ENCODE measurements at regions not wholly inside any gene's neighbourhood (a gene's known extent, or its start where the extent isn't known, plus 50 kb on each side); places are given as distances from the start of the nearest gene placed in this dataset.
A peak's percentile ranks its signal among the peaks of the same experiment; 100 is the strongest.

- Histone ChIP-seq H3K9me1 (ENCODE audit: control insufficient read depth, extremely low read depth, insufficient read depth, low read length) (no peaks in the 10 kb centered on the region), H3K27me3 (ENCODE audit: control insufficient read depth, extremely low read depth, insufficient read depth, low read length) (no peaks in the 10 kb centered on the region), H3K79me2 (ENCODE audit: control insufficient read depth, insufficient read depth, low read length) (no peaks in the 10 kb centered on the region), H3K4me3 (ENCODE audit: control insufficient read depth in 2 of 3, extremely low read depth in 1 of 3, insufficient read depth in 2 of 3, low read depth in 1 of 3, low read length in 3 of 3) (no peak overlapping the region), H3K36me3 (ENCODE audit: control insufficient read depth in 2 of 2, extremely low read depth in 1 of 2, insufficient read depth in 2 of 2, low read length in 2 of 2) (no peaks in the 10 kb centered on the region), H3K27ac (ENCODE audit: control insufficient read depth, insufficient read depth, low read length) (no peak overlapping the region), H2AFZ (ENCODE audit: control insufficient read depth, low read length) (no peak overlapping the region), H3K4me1 (ENCODE audit: control insufficient read depth, extremely low read depth, insufficient read depth, low read length) (peaks cover 62% of the 10 kb centered on the region), H4K20me1 (ENCODE audit: control insufficient read depth, extremely low read depth, insufficient read depth, low read length) (no peaks in the 10 kb centered on the region), H3K4me2 (ENCODE audit: control insufficient read depth, extremely low read depth, insufficient read depth, low read depth, low read length) (no peak overlapping the region), H3K9me3 (ENCODE audit: control insufficient read depth, low read depth, low read length) (no peaks in the 10 kb centered on the region), H3K9ac (ENCODE audit: control insufficient read depth, extremely low read depth, insufficient read depth, low read length) (no peak overlapping the region)
- FAIRE-seq = peak; percentile 83
- no peak for DNase-seq (ENCODE audit: low read depth, low spot score)
- dilution Hi-C loops (cut with MboI; ENCODE audit: extremely low pct_ligation_motif_present, low sequenced_read_pairs) = no loop called here
- no peak for TF ChIP-seq EZH2 (IDR thresholded peaks at IDR 0.05; ENCODE audit: low read length)
- TF ChIP-seq, protein P1, sequence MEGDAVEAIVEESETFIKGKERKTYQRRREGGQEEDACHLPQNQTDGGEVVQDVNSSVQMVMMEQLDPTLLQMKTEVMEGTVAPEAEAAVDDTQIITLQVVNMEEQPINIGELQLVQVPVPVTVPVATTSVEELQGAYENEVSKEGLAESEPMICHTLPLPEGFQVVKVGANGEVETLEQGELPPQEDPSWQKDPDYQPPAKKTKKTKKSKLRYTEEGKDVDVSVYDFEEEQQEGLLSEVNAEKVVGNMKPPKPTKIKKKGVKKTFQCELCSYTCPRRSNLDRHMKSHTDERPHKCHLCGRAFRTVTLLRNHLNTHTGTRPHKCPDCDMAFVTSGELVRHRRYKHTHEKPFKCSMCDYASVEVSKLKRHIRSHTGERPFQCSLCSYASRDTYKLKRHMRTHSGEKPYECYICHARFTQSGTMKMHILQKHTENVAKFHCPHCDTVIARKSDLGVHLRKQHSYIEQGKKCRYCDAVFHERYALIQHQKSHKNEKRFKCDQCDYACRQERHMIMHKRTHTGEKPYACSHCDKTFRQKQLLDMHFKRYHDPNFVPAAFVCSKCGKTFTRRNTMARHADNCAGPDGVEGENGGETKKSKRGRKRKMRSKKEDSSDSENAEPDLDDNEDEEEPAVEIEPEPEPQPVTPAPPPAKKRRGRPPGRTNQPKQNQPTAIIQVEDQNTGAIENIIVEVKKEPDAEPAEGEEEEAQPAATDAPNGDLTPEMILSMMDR (optimal IDR thresholded peaks at IDR 0.05 in 1 of 3, IDR thresholded peaks at IDR 0.05 in 1 of 3, conservative IDR thresholded peaks at IDR 0.05 in 1 of 3; ENCODE audit: extremely low read depth in 1 of 3, insufficient read depth in 2 of 3, low read length in 3 of 3) = peak in 1 of 3 experiments; percentile 50
Measured at GRCh38 chr9:115202960-115203751, 85.2 kb upstream of the TNC start.

- DNase-seq (ENCODE audit: low read depth, low spot score) (no peak), FAIRE-seq (peak; percentile 88)
- no peaks in the 10 kb centered on the region for H3K27me3 ChIP-seq (ENCODE audit: control insufficient read depth, extremely low read depth, insufficient read depth, low read length)
- no peak overlapping the region for H3K9ac ChIP-seq (ENCODE audit: control insufficient read depth, extremely low read depth, insufficient read depth, low read length)
- peak overlapping the region; percentile 54 for H3K4me2 ChIP-seq (ENCODE audit: control insufficient read depth, extremely low read depth, insufficient read depth, low read depth, low read length)
- no peaks in the 10 kb centered on the region for H3K9me3 ChIP-seq (ENCODE audit: control insufficient read depth, low read depth, low read length)
- no peaks in the 10 kb centered on the region for H3K36me3 ChIP-seq (ENCODE audit: control insufficient read depth in 2 of 2, extremely low read depth in 1 of 2, insufficient read depth in 2 of 2, low read length in 2 of 2)
- H3K4me3 ChIP-seq (ENCODE audit: control insufficient read depth in 2 of 3, extremely low read depth in 1 of 3, insufficient read depth in 2 of 3, low read depth in 1 of 3, low read length in 3 of 3) = no peak overlapping the region
- TF ChIP-seq, protein P1 (optimal IDR thresholded peaks at IDR 0.05 in 1 of 3, IDR thresholded peaks at IDR 0.05 in 1 of 3, conservative IDR thresholded peaks at IDR 0.05 in 1 of 3; ENCODE audit: extremely low read depth in 1 of 3, insufficient read depth in 2 of 3, low read length in 3 of 3) = no peak
- TF ChIP-seq EZH2 (IDR thresholded peaks at IDR 0.05; ENCODE audit: low read length) = no peak
- no peaks in the 10 kb centered on the region for H3K9me1 ChIP-seq (ENCODE audit: control insufficient read depth, extremely low read depth, insufficient read depth, low read length)
- H3K4me1 ChIP-seq (ENCODE audit: control insufficient read depth, extremely low read depth, insufficient read depth, low read length) = peaks cover 78% of the 10 kb centered on the region
- no peaks in the 10 kb centered on the region for H4K20me1 ChIP-seq (ENCODE audit: control insufficient read depth, extremely low read depth, insufficient read depth, low read length)
- H3K79me2 ChIP-seq (ENCODE audit: control insufficient read depth, insufficient read depth, low read length) = no peaks in the 10 kb centered on the region
- H2AFZ ChIP-seq (ENCODE audit: control insufficient read depth, low read length) = no peak overlapping the region
- H3K27ac ChIP-seq (ENCODE audit: control insufficient read depth, insufficient read depth, low read length) = peak overlapping the region; percentile 71
- dilution Hi-C loops (cut with MboI; ENCODE audit: extremely low pct_ligation_motif_present, low sequenced_read_pairs) = no loop called here
Measured at GRCh38 chr9:115204904-115205453, 87.0 kb upstream of the TNC start.
